ENCODE measurements at regions not wholly inside any gene's neighbourhood (a gene's known extent, or its start where the extent isn't known, plus 50 kb on each side); places are given as distances from the start of the nearest gene placed in this dataset.

DNA sequence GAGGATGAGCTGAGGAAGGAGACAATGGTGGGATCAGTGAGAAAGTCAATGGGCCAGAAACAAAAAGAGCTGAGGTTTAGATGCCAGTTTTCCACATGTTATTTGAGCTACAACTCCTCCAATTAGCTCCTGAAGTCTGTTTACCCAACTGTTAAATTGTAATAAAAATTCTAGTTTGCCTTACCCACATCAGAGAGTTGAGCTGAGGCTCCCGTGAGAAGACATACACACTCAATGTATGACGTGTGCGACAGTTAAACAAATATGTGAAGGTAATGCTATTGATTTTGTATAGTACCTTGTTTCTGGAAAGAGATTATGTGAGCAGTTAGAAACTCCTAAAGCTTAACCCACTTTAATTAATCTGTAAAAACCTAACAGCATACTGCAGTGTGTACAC is 318.1 kb upstream of the GRM7 start:
- no peak for DNase-seq (ENCODE audit: low spot score)
- Mint-ChIP-seq H3K4me3 (no peak overlapping the region), H3K27me3 (no peaks in the 10 kb centered on the region), H3K36me3 (peaks cover 20% of the 10 kb centered on the region), H3K27ac (no peak overlapping the region), H3K4me1 (ENCODE audit: low read depth in 2 of 2) (no peaks in the 10 kb centered on the region), H3K9me3 (peaks cover 24% of the 10 kb centered on the region)
- ATAC-seq: no peak

DNA sequence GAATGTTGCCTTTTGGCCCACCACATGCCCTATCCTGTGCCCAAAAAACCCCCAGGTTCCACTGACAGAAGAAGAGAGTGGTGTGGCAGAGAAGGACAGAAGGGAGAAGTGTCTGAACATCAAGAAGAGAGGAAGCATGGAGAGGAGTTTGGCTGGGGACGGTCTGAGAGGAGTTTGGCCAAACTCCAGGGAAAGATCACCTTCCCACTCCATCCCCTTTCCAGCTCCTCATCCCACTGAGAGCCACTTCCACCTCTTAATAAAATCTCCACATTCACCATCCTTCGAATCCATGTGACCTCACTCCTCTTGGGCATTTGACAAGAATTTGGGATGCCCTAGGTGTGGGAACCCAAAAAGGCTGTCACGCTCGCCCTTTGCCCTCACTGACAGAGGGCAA is 311.6 kb upstream of the GRM7 start:
- H3K36me3 Mint-ChIP-seq: no peaks in the 10 kb centered on the region
- no peak overlapping the region for H3K4me3 Mint-ChIP-seq
- no peaks in the 10 kb centered on the region for H3K4me1 Mint-ChIP-seq (ENCODE audit: low read depth in 2 of 2)
- no peak overlapping the region for H3K27ac Mint-ChIP-seq
- no peaks in the 10 kb centered on the region for H3K27me3 Mint-ChIP-seq
- peaks cover 14% of the 10 kb centered on the region for H3K9me3 Mint-ChIP-seq
- no peak for DNase-seq (ENCODE audit: low spot score)
- no peak for ATAC-seq

DNA sequence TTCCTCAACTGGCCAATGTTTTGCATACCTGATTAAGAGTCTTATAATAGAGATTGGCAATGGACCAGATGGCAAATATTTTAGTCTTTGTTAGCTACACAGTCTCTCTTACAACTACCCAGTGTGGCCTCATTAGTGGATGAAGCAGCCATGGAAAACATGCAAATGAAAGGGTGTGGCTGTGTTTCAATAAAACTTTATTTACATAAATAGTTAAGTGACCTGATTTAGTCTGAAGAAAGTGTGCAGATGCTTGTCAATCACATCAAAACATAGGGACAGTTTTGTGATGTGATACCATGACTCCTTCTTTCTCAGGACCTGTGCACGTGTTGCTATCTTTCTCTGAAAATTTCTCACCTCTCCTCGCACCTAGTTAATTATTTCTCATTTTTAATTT is 309.8 kb upstream of the GRM7 start:
- peaks cover 14% of the 10 kb centered on the region for H3K9me3 Mint-ChIP-seq
- H3K4me1 Mint-ChIP-seq (ENCODE audit: low read depth in 2 of 2): no peaks in the 10 kb centered on the region
- H3K36me3 Mint-ChIP-seq: no peaks in the 10 kb centered on the region
- H3K4me3 Mint-ChIP-seq: no peak overlapping the region
- H3K27me3 Mint-ChIP-seq: no peaks in the 10 kb centered on the region
- ATAC-seq (no peak), DNase-seq (ENCODE audit: low spot score) (no peak)
- no peak overlapping the region for H3K27ac Mint-ChIP-seq

DNA sequence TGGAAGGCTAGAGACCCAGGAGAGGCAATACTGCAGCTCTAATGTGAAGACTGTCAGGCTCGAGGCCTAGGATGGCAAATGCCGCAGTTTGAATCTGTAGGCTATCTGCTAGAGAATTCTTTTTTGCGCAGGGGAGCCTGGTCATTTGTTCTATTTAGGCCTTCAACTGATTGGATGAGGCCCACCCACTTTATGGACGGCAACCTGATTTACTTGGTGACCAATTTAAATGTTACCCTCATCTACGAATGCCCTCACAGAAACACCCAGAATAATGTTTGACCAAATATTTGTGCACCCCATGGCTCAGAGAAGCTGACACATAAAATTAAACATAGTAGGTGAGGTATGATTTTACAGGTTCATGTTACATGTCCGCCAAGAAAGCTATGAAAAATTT is 300.7 kb upstream of the GRM7 start:
- ATAC-seq: no peak
- no peak for DNase-seq (ENCODE audit: low spot score)
- no peaks in the 10 kb centered on the region for H3K27me3 Mint-ChIP-seq
- H3K4me3 Mint-ChIP-seq: no peak overlapping the region
- H3K4me1 Mint-ChIP-seq (ENCODE audit: low read depth in 2 of 2): no peaks in the 10 kb centered on the region
- no peak overlapping the region for H3K27ac Mint-ChIP-seq
- no peaks in the 10 kb centered on the region for H3K36me3 Mint-ChIP-seq
- H3K9me3 Mint-ChIP-seq: peaks cover 14% of the 10 kb centered on the region

DNA sequence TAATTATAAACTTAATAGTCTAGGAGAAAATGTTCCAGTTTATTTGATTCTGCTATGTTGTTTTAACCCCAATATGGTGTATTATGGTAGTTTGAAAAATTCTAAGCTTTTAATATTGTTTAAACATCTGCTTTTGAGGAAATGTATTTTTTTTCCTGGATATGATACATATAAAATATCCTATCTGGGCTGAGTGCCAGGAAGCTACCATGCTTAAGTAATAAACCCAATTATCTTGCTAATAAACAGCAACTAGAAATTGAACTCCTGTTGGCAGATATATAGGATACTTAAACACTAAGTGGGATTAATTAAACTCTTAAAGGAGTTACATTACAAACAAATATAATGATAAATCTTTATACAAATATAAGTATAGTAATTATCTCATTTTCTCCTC is 293.7 kb upstream of the GRM7 start:
- H3K9me3 Mint-ChIP-seq: peaks cover 13% of the 10 kb centered on the region
- no peaks in the 10 kb centered on the region for H3K4me1 Mint-ChIP-seq (ENCODE audit: low read depth in 2 of 2)
- no peaks in the 10 kb centered on the region for H3K36me3 Mint-ChIP-seq
- no peak overlapping the region for H3K27ac Mint-ChIP-seq
- H3K27me3 Mint-ChIP-seq: no peaks in the 10 kb centered on the region
- H3K4me3 Mint-ChIP-seq: no peak overlapping the region
- ATAC-seq (no peak), DNase-seq (ENCODE audit: low spot score) (no peak)

DNA sequence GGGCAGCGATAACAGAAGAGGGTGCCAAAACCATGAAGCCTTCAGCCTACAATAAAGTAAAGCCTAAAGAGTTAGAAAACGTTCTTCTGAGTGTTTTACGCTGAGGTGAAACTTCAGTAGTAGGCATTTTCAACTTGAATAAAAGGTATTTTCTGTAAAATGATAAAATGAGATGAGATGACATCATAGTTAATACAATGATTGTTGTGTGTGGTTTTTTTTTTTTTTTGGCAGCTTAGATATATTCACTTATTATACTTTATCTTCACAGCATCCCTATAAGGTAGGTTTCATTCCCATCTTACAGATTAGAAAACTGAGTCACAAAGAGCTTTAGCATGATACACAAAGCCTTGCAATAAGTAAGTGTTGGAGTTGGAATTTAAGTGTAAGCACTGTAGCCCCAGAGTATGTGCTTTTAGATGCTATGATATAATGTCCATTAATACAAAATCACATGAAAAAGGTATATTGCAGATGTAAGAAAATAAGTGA is 291.9 kb upstream of the GRM7 start:
- Mint-ChIP-seq H3K36me3 (no peaks in the 10 kb centered on the region), H3K4me1 (ENCODE audit: low read depth in 2 of 2) (no peaks in the 10 kb centered on the region), H3K27ac (no peak overlapping the region), H3K9me3 (peaks cover 13% of the 10 kb centered on the region), H3K27me3 (no peaks in the 10 kb centered on the region), H3K4me3 (no peak overlapping the region)
- DNase-seq (ENCODE audit: low spot score) (no peak), ATAC-seq (no peak)

DNA sequence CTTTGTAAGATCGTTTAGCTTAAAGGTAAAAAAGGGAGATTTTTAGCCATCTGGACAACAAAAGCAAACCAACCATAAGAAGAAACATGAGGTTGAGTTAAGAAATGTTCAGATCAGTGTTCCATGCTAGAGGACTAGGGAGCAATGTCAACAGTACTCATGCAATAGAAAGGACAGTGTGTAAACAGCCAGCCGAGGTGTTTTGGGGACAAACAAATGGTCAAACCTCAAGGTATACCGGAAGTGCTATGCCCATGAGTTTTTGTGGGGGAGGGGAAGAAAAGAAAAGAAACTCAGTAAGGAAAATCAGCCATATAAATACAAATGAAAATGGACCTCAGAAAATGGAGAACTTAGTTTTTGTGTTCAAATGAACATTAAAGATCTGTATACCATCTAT is 289.5 kb upstream of the GRM7 start:
- H3K4me3 Mint-ChIP-seq: no peak overlapping the region
- H3K27ac Mint-ChIP-seq: no peak overlapping the region
- DNase-seq (ENCODE audit: low spot score) (no peak), ATAC-seq (no peak)
- H3K4me1 Mint-ChIP-seq (ENCODE audit: low read depth in 2 of 2): no peaks in the 10 kb centered on the region
- H3K9me3 Mint-ChIP-seq: peaks cover 13% of the 10 kb centered on the region
- peaks cover 2% of the 10 kb centered on the region for H3K36me3 Mint-ChIP-seq
- H3K27me3 Mint-ChIP-seq: no peaks in the 10 kb centered on the region

DNA sequence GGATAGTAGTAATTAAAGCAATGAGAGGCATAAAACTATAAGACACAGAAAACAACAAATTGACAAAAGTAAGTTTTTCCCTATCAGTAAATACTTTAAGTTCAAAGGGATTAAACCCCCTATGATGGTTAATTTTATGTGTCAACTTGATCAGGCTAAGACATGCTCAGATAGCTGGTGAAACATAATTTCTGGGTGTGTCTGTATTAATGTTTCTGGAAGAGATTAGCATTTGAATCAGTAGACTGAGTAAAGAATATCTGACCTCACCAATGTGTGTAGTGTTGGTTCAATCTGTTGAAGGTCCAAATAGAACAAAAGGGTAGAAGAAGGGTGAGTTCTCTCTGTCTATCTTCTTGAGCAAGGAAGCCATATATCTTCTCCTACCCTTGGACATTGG is 283.3 kb upstream of the GRM7 start:
- Mint-ChIP-seq H3K4me1 (ENCODE audit: low read depth in 2 of 2) (no peaks in the 10 kb centered on the region), H3K27ac (no peak overlapping the region), H3K27me3 (no peaks in the 10 kb centered on the region), H3K9me3 (peaks cover 12% of the 10 kb centered on the region), H3K36me3 (peaks cover 6% of the 10 kb centered on the region), H3K4me3 (no peak overlapping the region)
- ATAC-seq: no peak
- no peak for DNase-seq (ENCODE audit: low spot score)

DNA sequence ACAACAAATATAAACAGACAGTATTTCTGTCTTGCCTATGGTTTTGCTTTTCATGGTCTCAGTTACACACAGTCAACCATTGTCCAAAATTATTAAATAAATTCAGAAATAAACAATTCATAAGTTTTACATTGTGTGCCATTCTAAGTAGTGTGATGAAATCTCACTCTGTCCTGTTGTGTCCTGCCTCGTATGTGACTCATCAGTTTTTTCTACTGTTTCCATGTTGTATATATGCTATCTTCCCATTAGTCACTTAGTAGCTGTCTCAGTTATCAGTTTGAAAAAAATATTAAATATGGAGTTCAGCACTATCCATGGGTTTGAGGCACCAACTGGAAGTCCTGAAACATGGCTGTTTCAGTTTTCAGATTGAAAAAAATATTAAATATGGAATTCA is 282.4 kb upstream of the GRM7 start:
- Mint-ChIP-seq H3K4me3 (no peak overlapping the region), H3K9me3 (peaks cover 15% of the 10 kb centered on the region), H3K36me3 (peaks cover 6% of the 10 kb centered on the region), H3K27ac (no peak overlapping the region), H3K4me1 (ENCODE audit: low read depth in 2 of 2) (no peaks in the 10 kb centered on the region), H3K27me3 (no peaks in the 10 kb centered on the region)
- ATAC-seq: no peak
- DNase-seq (ENCODE audit: low spot score): no peak

DNA sequence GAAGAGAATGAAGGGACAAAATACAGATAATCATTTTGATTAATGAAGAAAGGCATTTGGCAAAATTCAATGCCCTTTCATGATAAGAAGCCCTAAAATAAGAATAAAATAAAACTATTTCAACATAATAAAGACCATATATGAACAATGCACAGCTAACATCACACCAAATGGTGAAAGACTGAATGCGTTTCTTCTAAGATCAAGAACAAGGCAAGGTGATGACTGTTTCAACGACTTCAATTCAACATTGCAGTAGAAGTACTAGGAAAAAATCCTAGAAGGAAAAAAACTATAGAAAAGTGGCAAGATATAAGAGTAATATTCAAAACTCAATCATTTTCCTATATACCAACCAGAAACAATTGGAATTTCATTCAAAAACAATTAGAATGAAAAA is 280.1 kb upstream of the GRM7 start:
- Mint-ChIP-seq H3K4me3 (no peak overlapping the region), H3K27me3 (no peaks in the 10 kb centered on the region), H3K9me3 (peaks cover 15% of the 10 kb centered on the region), H3K4me1 (ENCODE audit: low read depth in 2 of 2) (no peaks in the 10 kb centered on the region), H3K27ac (no peak overlapping the region), H3K36me3 (peaks cover 6% of the 10 kb centered on the region)
- no peak for DNase-seq (ENCODE audit: low spot score)
- ATAC-seq: no peak

DNA sequence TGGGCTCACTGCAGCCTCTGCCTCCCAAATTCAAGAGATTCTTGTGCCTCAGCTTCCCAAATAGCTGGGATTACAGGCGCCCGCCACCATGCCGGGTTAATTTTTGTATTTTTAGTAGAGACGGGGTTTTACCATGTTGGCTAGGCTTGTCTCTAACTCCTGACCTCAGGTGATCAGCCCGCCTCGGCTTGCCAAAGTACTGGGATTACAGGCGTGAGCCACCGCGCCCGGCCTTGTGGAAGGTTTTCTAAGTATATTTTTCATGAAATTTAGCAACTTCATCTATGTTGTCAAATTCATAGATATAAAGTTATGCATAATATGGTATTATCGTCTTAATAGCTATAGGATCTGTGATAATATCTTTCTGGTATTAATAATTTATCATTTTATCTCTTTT is 275.6 kb upstream of the GRM7 start:
- DNase-seq (ENCODE audit: low spot score) (no peak), ATAC-seq (no peak)
- peaks cover 17% of the 10 kb centered on the region for H3K9me3 Mint-ChIP-seq
- no peak overlapping the region for H3K27ac Mint-ChIP-seq
- H3K27me3 Mint-ChIP-seq: no peaks in the 10 kb centered on the region
- H3K4me1 Mint-ChIP-seq (ENCODE audit: low read depth in 2 of 2): no peaks in the 10 kb centered on the region
- peaks cover 9% of the 10 kb centered on the region for H3K36me3 Mint-ChIP-seq
- H3K4me3 Mint-ChIP-seq: no peak overlapping the region

DNA sequence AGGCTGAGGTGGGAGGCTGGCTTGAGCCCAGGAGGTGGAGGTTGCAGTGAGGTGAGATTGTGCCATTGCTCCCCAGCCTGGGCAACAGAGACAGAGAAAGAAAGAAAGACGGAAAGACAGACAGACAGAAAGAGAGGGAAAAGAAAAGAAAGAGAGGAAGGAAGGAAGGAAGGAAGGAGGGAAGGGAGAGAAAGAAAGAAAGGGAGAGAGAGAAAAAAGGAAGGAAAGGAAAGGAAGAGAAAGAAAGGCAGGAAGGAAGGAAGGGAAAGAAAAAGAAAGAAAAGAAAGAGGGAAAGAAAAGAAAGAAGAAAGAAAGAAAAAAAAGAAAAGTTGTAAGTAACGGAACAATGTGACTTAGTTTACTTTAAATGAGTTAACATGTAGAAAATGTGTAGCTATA is 260.7 kb upstream of the GRM7 start:
- Mint-ChIP-seq H3K27ac (no peak overlapping the region), H3K36me3 (peaks cover 6% of the 10 kb centered on the region), H3K4me1 (ENCODE audit: low read depth in 2 of 2) (no peaks in the 10 kb centered on the region), H3K4me3 (no peak overlapping the region), H3K9me3 (peaks cover 39% of the 10 kb centered on the region), H3K27me3 (no peaks in the 10 kb centered on the region)
- no peak for ATAC-seq
- DNase-seq (ENCODE audit: low spot score): no peak

DNA sequence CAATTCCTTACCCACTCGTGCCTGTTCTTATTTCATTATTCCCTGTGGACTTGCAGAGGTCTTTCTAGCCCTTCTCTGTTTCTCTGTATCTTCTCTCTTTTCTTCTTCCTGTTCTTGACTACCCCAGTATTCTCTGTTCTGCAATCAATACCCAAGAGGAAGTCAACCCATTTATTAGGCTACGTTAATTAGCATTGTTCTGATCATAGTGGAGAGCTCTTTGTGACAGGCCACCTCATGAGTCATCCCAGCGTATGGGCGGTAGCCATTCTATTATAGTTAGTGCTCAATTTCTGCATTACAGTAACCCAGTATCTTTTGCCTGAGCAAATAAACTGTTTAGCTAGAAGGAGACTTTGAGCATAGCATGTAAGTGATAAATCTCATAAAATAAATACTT is 259.5 kb upstream of the GRM7 start:
- H3K4me1 Mint-ChIP-seq (ENCODE audit: low read depth in 2 of 2): no peaks in the 10 kb centered on the region
- H3K27ac Mint-ChIP-seq: no peak overlapping the region
- H3K36me3 Mint-ChIP-seq: peaks cover 6% of the 10 kb centered on the region
- no peak overlapping the region for H3K4me3 Mint-ChIP-seq
- no peaks in the 10 kb centered on the region for H3K27me3 Mint-ChIP-seq
- peaks cover 31% of the 10 kb centered on the region for H3K9me3 Mint-ChIP-seq
- no peak for ATAC-seq
- DNase-seq (ENCODE audit: low spot score): no peak

DNA sequence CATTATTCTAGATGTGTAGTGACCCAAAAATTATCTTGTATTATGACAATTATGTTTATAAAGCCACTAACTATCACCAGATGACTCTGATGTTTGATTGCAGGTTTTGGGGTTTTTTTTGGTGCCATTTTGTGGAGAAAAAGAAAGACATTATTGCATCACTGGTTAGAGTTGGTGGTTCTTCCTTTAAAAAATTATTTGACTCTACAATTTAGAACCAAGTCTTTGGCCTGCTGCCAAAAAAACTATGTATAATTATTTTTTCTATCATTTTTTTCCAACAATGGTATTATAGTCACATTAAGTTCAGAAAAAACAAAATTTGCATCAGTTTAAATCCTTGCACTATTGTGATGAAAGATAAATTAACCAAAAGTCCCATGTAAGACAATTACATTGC is 258.6 kb upstream of the GRM7 start:
- Mint-ChIP-seq H3K27me3 (no peaks in the 10 kb centered on the region), H3K4me1 (ENCODE audit: low read depth in 2 of 2) (no peaks in the 10 kb centered on the region), H3K27ac (no peak overlapping the region), H3K36me3 (peaks cover 6% of the 10 kb centered on the region), H3K9me3 (peaks cover 27% of the 10 kb centered on the region), H3K4me3 (no peak overlapping the region)
- ATAC-seq (no peak), DNase-seq (ENCODE audit: low spot score) (no peak)

DNA sequence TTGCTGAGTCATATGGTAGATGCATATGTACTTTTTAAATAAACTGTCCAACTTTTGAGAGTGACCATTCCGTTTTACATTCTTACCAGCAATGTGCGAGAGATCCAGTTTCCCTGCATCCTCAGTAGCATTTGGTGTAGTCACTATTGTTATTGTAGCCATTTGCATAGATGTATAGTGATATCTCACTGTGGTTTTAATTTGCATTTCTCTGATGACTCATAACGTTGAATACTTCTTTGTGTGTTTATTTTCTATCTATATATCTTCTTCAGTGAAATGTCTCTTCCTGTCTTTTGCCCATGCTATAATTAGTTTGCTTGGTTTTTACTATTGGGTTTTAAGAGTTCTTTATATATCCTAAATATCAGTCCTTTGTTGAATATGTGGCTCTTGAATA is 255.7 kb upstream of the GRM7 start:
- DNase-seq (ENCODE audit: low spot score) (no peak), ATAC-seq (no peak)
- H3K4me3 Mint-ChIP-seq: no peak overlapping the region
- H3K27ac Mint-ChIP-seq: no peak overlapping the region
- no peaks in the 10 kb centered on the region for H3K4me1 Mint-ChIP-seq (ENCODE audit: low read depth in 2 of 2)
- H3K9me3 Mint-ChIP-seq: peaks cover 26% of the 10 kb centered on the region
- H3K36me3 Mint-ChIP-seq: peaks cover 12% of the 10 kb centered on the region
- no peaks in the 10 kb centered on the region for H3K27me3 Mint-ChIP-seq

Measured in natural killer cell treated with Interleukin-12 subunit alpha and Interleukin-12 subunit beta and Interleukin-15 and Interleukin-18, amount 100 ng/mL, for 72 hours (primary cell).